ENCODE measurements at regions not wholly inside any gene's neighbourhood (a gene's known extent, or its start where the extent isn't known, plus 50 kb on each side); places are given as distances from the start of the nearest gene placed in this dataset.

DNA sequence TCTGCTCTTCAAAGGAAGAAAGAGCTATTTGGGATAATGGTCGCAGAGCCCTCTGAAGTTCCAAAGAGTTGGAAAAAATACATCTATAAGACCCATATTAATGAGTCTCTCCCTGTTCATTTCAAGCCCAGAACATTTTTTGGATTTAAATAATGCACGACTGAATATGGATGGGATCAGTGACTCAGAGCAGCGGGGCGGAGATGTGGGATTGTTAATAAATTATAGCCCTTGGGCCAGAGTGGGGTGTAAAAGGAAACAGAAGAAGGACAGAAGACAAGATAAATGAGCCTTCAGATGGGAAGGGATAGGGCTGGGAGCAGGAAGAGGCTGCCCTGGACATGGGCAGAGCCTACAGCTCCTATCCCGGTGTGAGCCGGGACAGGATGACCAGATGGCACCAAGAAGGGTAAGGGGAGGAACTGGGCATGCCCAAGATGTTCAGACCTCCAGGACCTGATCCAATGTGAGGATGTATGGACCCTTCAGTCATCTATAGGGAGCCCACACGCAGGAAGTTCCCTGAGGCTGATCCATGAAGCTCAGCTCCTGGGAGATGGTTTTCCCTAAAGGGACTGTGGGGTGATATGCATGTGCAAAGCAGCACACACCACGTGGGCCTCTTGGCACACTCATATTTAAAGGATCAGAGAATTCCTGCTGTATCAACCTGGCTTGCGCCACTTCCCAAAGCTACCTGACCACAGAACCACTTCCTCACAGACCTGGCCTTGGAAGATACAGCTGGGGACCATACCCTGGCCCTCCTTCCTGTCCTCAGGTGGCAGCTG is 96.1 kb upstream of the PLXNA4 start:
- DNase-seq (ENCODE audit: low spot score): no peak

GRCh38 chr7:132666774-132667172 is 90.5 kb upstream of the PLXNA4 start:
- no peak for DNase-seq (ENCODE audit: low spot score)

GRCh38 chr7:132666071-132666773 is 90.0 kb upstream of the PLXNA4 start:
- DNase-seq (ENCODE audit: low spot score): peak; percentile 10

DNA sequence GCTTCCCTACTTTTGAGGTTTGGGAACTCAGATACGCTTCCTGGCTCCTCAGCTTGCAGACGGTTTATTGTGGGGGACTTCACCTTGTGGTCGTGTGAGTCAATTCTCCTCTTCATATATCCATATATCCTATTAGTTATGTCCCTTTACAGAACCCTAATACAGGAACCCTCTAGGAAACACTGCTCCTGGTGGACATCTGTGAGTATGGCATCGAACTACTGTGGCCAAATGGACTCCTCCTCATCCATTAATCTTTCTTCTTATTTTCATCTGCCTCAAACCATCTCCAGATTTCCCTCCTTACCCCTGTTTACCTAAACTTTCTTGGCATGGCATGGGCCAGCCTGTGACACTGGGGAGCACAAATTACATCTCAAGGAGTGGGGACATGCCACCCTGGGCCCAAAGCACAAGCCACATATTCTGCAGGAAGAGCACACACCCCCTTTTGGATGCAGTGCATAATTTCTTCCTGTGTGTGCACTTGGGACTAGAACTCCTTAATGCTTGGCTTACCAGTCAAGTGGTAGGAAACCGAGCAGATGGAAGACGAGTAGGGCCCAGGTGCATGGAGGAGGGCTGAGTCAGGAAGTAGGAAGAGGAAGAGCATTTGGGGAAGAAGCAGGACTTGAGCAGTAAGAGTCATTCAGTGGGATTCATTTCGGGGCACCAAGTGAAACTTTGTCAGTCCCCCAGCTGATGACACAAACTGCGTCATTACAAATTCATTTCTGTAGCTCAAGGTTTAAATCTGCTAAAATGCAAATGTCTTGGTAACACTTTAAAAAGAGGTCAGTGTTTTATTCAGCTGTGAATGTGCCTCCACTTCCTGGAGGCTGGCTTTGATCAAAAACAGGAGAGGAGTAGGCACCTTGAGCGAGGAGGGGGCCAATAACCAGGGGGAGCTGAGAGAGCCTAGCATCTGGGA is 80.8 kb upstream of the PLXNA4 start:
- DNase-seq (ENCODE audit: low spot score): no peak

DNA sequence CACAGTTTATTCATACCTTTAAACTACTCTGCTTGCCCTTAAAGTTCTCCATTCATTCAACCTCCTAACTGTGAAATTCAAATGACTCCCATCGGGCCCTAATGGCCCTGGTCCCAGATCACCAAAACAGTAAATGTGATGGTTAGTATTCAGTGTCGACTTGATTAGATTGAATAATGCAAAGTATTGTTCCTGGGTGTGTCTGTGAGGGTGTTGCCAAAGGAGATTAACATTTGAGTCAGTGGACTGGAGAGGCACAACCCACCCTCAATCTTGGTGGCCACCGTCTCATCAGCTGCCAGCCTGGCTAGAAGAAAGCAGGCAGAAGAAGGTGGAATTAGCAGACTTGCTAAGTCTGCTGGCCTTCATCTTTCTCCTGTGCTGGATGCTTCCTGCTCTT is 80.1 kb upstream of the PLXNA4 start:
- no peak for DNase-seq (ENCODE audit: low spot score)

DNA sequence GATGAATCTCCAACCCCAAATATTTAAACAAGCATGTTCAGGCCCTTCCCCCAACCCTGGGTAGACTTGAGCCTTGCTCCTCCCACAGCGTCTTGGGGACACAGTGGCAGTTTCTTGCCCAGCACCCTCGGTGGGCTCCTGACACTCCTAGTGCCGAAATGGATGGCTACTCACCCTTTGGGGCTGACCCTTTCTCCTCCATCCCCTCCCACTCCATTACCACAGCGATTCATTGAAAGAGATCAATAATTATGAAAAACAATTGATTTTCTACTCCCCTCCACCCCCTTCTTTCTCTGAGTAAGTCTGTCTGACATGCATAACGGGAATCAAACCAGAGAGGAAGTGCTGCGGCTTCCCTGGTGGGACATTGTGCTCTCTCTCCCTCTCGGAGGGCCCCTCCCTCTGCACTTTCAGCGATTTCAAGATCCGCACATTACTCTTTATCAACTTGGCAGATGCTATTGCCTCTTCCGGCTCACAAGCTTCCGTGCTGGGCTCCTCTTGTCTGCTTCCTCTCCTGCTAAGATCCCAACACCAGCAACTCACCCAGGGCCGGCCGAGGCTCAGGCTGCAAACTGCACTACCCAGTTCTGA is 79.0 kb upstream of the PLXNA4 start:
- DNase-seq (ENCODE audit: low spot score): peak; percentile 36

DNA sequence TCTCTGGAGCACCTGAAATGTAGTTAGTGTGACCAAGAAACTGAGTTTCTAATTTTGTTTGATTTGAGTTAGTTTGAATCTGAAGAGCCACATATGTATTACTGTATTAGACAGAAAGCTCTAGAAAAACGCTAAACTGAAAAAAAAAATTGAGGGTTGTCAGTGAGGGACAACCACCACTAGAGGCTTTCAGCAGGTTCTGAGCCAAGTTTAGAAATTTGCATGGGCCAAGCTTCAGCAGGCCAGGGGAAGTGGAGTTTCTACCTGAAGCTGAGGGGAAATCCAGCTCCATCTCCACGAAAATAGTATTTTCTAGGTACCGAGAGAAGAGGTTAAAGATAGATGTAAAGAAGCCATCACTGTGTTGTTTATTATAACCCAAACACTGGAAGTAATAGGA is 77.9 kb upstream of the PLXNA4 start:
- no peak for DNase-seq (ENCODE audit: low spot score)

DNA sequence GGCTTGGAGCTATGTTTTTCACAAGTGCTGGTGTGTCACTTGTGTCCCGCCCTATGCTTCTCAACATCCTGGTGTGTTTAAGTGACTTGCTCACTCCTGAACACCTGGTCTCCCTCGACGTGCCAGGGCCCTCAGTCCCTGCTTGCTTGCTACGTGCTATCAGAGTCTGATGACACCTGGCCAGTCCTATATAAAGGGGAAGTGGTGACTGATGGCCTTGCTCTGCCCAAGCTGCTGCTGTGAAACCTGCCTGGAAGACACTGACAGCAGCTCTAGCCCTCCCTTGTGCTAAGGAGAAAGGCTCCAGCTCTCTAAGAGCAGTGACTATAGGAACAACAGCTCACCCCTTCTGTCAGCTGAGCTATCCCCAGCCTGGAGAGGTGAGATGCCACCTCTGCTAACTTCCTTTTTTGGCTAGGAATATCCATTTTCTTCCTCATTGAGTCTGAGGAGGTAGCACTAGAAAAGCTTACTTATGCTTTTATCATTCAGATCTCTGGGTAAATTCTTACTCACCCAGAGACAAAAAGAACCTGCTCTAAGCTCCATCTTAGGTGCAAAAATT is 77.2 kb upstream of the PLXNA4 start:
- DNase-seq (ENCODE audit: low spot score): no peak

GRCh38 chr7:132652507-132652906 is 76.2 kb upstream of the PLXNA4 start:
- no peak for DNase-seq (ENCODE audit: low spot score)

DNA sequence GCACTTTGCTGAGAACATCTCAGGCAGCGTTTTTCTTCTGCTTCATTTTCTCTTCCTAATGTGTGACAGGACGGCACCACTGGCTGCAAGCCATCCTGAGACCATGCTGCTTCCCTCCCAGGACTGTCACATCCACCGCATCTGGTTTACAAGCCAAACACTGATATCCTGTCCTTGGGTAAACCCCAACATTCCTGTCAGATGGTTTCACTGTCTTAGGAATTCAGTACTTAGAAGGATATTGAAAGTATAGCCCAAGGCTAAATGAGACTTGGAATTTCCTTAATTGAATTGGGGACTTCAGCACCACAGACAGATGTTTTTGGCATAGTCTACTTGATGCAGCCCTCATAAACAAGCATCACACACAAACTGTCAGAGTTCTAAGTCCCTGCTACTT is 74.2 kb upstream of the PLXNA4 start:
- no peak for DNase-seq (ENCODE audit: low spot score)

- no peak for DNase-seq (ENCODE audit: low spot score)
Measured at GRCh38 chr7:132647311-132647710, 71.0 kb upstream of the PLXNA4 start.

DNA sequence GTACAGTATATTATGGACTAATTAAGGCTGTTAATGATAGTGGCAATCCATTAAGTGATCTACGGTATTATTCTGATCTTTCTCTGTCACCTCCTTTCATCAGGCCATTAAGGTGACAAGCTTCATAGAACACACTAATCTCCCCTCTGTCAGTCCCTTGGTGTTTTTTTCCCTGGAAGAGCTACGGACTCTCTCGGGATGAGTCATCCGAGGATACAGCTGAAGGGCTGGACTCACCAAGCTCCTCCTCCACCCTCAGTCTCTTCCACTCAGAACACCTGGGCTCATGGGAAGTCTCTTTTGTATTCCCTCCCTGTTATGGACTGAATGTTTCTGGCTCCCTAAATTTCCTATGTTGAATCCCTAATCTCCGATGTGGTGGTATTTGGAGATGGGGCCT is 69.8 kb upstream of the PLXNA4 start:
- DNase-seq (ENCODE audit: low spot score): no peak

DNA sequence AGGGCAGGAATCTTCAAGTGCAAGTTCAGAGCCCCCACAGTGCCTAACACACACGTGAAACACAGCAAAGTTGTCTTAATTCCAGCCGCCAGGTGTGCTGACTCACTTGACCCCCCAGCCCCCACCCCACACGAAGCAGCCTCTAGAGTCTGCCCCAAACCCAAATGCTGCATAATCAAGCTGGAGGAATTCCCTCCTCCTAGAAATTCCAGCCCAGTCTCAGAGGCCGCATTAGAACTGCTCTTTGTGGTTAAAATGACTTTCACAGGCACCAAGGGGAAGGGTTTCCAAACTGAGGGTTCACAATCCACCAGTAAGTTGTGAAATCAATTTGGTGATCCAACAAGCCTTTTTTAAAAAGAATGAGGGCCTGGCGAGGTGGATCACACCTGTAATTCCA is 67.0 kb upstream of the PLXNA4 start:
- no peak for DNase-seq (ENCODE audit: low spot score)

DNA sequence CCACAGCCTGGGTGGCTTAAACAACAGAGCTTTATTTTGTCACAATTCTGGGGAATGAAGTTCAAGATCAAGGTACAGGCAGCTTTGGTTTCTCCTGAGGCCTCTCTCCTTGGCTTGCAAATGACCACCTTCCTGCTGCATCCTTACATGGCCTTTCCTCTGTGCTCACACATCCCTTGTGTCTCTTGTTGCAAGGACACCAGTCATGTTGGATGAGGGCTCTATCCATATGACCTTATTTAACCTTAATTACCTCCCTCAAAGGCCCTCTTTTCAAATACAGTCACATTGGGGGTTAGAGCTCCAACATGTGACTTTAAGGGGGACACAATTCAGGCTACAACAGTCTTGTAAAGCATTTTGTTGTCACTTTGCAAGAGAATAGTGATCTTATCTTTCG is 65.0 kb upstream of the PLXNA4 start:
- DNase-seq (ENCODE audit: low spot score): no peak

- DNase-seq (ENCODE audit: low spot score): no peak
Measured at GRCh38 chr7:132639983-132640382, 63.7 kb upstream of the PLXNA4 start.

DNA sequence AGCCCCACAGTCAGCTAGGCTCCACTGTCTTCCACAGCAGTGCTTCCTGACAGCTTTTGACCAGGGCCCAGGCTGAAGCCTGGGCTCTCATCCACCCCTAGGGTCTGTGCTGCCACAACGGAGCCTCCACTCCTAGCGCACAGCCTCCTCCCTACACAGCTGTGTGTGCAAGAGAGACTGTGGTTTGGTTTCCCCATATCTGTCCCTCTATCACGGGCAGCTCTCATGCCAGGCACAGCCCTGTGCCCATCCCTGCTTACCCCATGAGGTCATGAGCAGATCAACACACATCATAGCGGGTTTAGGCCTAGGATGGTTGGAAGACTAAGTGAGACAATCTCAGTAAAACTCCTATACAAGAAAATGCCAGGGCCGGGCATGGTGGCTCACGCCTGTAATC is 61.7 kb upstream of the PLXNA4 start:
- DNase-seq (ENCODE audit: low spot score): no peak

- DNase-seq (ENCODE audit: low spot score): no peak
Measured at GRCh38 chr7:132636581-132636980, 60.3 kb upstream of the PLXNA4 start.

DNA sequence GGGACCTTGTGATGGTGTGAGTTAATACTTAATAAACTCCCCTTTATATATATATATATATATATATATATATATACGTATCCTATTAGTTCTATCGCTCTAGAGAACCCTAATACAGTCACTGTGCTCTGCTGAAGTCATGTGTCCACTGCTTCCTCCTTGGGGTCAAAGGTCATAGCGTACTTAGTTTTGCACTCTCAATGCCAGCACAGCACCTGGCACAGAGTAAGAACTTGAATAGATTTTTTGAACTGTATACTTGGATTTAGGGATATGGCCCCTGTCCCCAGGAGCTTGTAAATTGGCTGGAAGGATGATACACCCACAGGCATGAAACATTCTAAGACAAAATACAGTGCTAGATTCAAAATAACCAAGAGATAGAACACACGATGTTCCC is 58.9 kb upstream of the PLXNA4 start:
- no peak for DNase-seq (ENCODE audit: low spot score)

- no peak for DNase-seq (ENCODE audit: low spot score)
Measured at GRCh38 chr7:132630834-132631233, 54.6 kb upstream of the PLXNA4 start.

Measured in CD4-positive, alpha-beta T cell treated with Interleukin-15 for 4 hours (primary cell).